Uterus (tissue), 3 donors: ENCODE measurements at regions not wholly inside any gene's neighbourhood (a gene's known extent, or its start where the extent isn't known, plus 50 kb on each side); places are given as distances from the start of the nearest gene placed in this dataset.

Experiments used
- DNase-seq, 2 donors: peaks; one replicate each; pipeline ENCODE4 v3.0.0-alpha.2; 2019 to 2020
- H3K27ac ChIP-seq, 2 donors: fragments of 200-600 bp; sonication (generic); 1 replicate in 1 of 2; 2 replicates in 1 of 2; pipeline ENCODE4 v1.5.1; 2016 to 2018
- H3K27me3 ChIP-seq, 2 donors: fragments of 200-600 bp; sonication (generic); one replicate each; pipeline ENCODE4 v1.5.1; 2018 to 2019; ENCODE audit warnings: control low read depth in 1 of 2
- H3K36me3 ChIP-seq, 2 donors: fragments of 200-600 bp; sonication (generic); one replicate each; pipeline ENCODE4 v1.5.1; 2019; ENCODE audit warnings: control low read depth in 1 of 2
- H3K4me1 ChIP-seq, 2 donors: fragments of 200-600 bp; sonication (generic); one replicate each; pipeline ENCODE4 v1.5.1; 2018 to 2019; ENCODE audit warnings: control low read depth in 1 of 2
- H3K4me3 ChIP-seq, 2 donors: fragments of 200-600 bp; sonication (generic); 1 replicate in 1 of 2; 2 replicates in 1 of 2; pipeline ENCODE4 v1.5.1; 2018 to 2019; ENCODE audit warnings: mild to moderate bottlenecking in 1 of 2
- H3K9me3 ChIP-seq, 2 donors: fragments of 200-600 bp; sonication (generic); one replicate each; pipeline ENCODE4 v1.5.1; 2019; ENCODE audit warnings: control low read depth in 1 of 2
- POLR2A ChIP-seq, 2 donors: fragments of 450-650 bp; IDR thresholded peaks; one replicate each; pipeline ENCODE4 v1.6.1; 2016; ENCODE audit warnings: antibody characterized with exemption in 2 of 2, mild to moderate bottlenecking in 1 of 2, moderate library complexity in 1 of 2
- intact Hi-C: fragments of 100-400 bp; cut with DNase I; formaldehyde crosslinking; loops from one replicate; pipeline ENCODE4 v1.15.1; 2023; ENCODE audit warnings: low total_unique reads
- TF ChIP-seq, protein P1 (sequence below), 4 experiments: fragments of 200-600 bp in 2 of 4; fragments of 450-650 bp in 2 of 4; sonication (generic) in 2 of 4; IDR thresholded peaks; one replicate each; pipeline ENCODE4 v1.5.1; 2016 to 2019; ENCODE audit warnings: antibody characterized with exemption in 4 of 4, mild to moderate bottlenecking in 2 of 4, moderate library complexity in 1 of 4
- donor health status: DM: yes; HTN: yes; CAD: no.

GRCh38 chr4:85170241-85170640 lies 203.8 kb upstream of the WDFY3 start:
- no peak overlapping the region for H3K27ac ChIP-seq
- no peaks in the 10 kb centered on the region for H3K27me3 ChIP-seq
- no peaks in the 10 kb centered on the region for H3K9me3 ChIP-seq
- no peak overlapping the region for H3K4me3 ChIP-seq
- no peaks in the 10 kb centered on the region for H3K4me1 ChIP-seq
- no peaks in the 10 kb centered on the region for H3K36me3 ChIP-seq
- DNase-seq = no peak
- TF ChIP-seq, protein P1, sequence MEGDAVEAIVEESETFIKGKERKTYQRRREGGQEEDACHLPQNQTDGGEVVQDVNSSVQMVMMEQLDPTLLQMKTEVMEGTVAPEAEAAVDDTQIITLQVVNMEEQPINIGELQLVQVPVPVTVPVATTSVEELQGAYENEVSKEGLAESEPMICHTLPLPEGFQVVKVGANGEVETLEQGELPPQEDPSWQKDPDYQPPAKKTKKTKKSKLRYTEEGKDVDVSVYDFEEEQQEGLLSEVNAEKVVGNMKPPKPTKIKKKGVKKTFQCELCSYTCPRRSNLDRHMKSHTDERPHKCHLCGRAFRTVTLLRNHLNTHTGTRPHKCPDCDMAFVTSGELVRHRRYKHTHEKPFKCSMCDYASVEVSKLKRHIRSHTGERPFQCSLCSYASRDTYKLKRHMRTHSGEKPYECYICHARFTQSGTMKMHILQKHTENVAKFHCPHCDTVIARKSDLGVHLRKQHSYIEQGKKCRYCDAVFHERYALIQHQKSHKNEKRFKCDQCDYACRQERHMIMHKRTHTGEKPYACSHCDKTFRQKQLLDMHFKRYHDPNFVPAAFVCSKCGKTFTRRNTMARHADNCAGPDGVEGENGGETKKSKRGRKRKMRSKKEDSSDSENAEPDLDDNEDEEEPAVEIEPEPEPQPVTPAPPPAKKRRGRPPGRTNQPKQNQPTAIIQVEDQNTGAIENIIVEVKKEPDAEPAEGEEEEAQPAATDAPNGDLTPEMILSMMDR (IDR thresholded peaks at IDR 0.05) = no peak
- no peak for TF ChIP-seq POLR2A (IDR thresholded peaks at IDR 0.05)
- intact Hi-C loops = no loop called here

GRCh38 chr4:85175190-85175589 lies 208.7 kb upstream of the WDFY3 start:
- H3K4me1 ChIP-seq = no peaks in the 10 kb centered on the region
- TF ChIP-seq, protein P1 (IDR thresholded peaks at IDR 0.05) = no peak
- TF ChIP-seq POLR2A (IDR thresholded peaks at IDR 0.05) = no peak
- intact Hi-C loops = no loop called here
- no peak overlapping the region for H3K27ac ChIP-seq
- H3K4me3 ChIP-seq = no peak overlapping the region
- no peaks in the 10 kb centered on the region for H3K27me3 ChIP-seq
- DNase-seq = no peak
- H3K36me3 ChIP-seq = no peaks in the 10 kb centered on the region
- no peaks in the 10 kb centered on the region for H3K9me3 ChIP-seq

DNA sequence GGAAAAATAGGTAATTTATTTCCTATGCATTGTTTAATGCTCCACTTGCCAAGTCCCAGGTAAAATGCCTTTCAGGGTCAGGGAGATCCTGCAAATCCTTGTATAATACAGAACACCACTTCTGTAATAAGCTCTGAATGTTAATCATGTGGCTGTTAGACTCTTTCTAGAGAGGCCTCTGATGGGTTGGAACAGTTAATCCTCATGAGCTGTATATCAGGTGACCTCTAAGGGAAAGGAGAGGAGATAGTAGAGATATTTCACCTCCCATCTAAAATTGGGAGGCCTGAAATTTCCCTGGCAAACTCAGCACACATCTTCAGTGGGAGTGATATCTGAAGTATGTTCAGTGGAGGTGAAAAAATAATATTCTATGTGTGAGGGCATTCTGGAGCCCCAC lies 210.6 kb upstream of the WDFY3 start:
- TF ChIP-seq POLR2A (IDR thresholded peaks at IDR 0.05) = no peak
- TF ChIP-seq, protein P1 (IDR thresholded peaks at IDR 0.05) = no peak
- H3K27me3 ChIP-seq = no peaks in the 10 kb centered on the region
- DNase-seq = no peak
- no peaks in the 10 kb centered on the region for H3K36me3 ChIP-seq
- no peaks in the 10 kb centered on the region for H3K9me3 ChIP-seq
- H3K27ac ChIP-seq = no peak overlapping the region
- H3K4me1 ChIP-seq = no peaks in the 10 kb centered on the region
- H3K4me3 ChIP-seq = no peak overlapping the region
- intact Hi-C loops = no loop called here

DNA sequence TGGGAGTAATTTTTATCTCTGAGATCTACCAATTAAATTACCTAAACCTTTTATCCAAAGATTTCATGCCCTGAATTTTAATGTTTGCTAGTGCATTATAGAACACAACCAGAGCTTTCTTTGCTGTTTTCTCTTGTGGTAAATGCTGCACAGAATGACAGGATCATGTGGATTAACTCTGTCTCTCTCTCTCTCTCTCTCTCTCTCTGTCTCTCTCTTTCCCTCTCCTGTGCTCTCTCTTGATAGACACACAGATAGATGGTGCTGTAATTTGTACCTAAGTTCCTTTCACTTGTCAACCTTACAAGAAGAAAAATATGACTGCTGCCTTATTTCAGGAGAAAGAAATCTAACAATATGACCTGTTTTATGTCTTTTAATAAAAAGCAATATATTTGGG lies 211.2 kb upstream of the WDFY3 start:
- no peaks in the 10 kb centered on the region for H3K27me3 ChIP-seq
- no peak for TF ChIP-seq POLR2A (IDR thresholded peaks at IDR 0.05)
- TF ChIP-seq, protein P1 (IDR thresholded peaks at IDR 0.05) = no peak
- H3K4me3 ChIP-seq = no peak overlapping the region
- H3K36me3 ChIP-seq = no peaks in the 10 kb centered on the region
- no peaks in the 10 kb centered on the region for H3K9me3 ChIP-seq
- no peaks in the 10 kb centered on the region for H3K4me1 ChIP-seq
- intact Hi-C loops = no loop called here
- H3K27ac ChIP-seq = no peak overlapping the region
- no peak for DNase-seq

GRCh38 chr4:85180533-85180932 lies 214.0 kb upstream of the WDFY3 start:
- intact Hi-C loops = no loop called here
- Histone ChIP-seq H3K27ac (no peak overlapping the region), H3K9me3 (no peaks in the 10 kb centered on the region), H3K27me3 (no peaks in the 10 kb centered on the region), H3K36me3 (no peaks in the 10 kb centered on the region), H3K4me3 (no peak overlapping the region), H3K4me1 (no peaks in the 10 kb centered on the region)
- TF ChIP-seq, protein P1 (IDR thresholded peaks at IDR 0.05) = no peak
- TF ChIP-seq POLR2A (IDR thresholded peaks at IDR 0.05) = no peak
- no peak for DNase-seq
